ENCODE measurements at regions not wholly inside any gene's neighbourhood (a gene's known extent, or its start where the extent isn't known, plus 50 kb on each side); places are given as distances from the start of the nearest gene placed in this dataset.

DNA sequence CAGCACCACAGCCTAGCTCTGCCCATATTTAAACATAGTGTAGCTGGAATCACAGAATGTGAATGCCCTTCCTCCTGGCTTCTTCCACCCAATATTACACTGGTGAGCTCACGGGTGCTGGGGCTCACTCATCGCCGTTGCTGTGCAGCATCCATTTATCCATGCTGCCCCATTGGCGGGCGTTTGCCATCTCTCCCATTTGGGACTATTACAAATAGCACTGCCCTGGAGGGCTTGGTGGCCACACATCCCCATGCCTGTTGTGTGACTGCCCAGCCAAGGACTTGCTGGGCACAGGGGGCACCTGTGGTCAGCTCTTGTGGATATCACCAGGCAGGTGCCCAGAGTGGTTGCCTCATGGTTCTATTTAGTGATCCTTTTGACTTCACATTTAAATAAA lies 54.5 kb upstream of the ENTPD6 start:
- TF ChIP-seq, protein P1, sequence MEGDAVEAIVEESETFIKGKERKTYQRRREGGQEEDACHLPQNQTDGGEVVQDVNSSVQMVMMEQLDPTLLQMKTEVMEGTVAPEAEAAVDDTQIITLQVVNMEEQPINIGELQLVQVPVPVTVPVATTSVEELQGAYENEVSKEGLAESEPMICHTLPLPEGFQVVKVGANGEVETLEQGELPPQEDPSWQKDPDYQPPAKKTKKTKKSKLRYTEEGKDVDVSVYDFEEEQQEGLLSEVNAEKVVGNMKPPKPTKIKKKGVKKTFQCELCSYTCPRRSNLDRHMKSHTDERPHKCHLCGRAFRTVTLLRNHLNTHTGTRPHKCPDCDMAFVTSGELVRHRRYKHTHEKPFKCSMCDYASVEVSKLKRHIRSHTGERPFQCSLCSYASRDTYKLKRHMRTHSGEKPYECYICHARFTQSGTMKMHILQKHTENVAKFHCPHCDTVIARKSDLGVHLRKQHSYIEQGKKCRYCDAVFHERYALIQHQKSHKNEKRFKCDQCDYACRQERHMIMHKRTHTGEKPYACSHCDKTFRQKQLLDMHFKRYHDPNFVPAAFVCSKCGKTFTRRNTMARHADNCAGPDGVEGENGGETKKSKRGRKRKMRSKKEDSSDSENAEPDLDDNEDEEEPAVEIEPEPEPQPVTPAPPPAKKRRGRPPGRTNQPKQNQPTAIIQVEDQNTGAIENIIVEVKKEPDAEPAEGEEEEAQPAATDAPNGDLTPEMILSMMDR (conservative IDR thresholded peaks at IDR 0.05 in 1 of 2, IDR thresholded peaks at IDR 0.05 in 1 of 2; ENCODE audit: extremely low read depth in 1 of 2, insufficient read depth in 1 of 2, low read depth in 1 of 2, low read length in 2 of 2): no peak
- no peak for TF ChIP-seq EZH2 (IDR thresholded peaks at IDR 0.05; ENCODE audit: borderline replicate concordance, low read length)

Measured in mammary epithelial cell (primary cell).